HG02798 (cell line): ENCODE measurements at regions not wholly inside any gene's neighbourhood (a gene's known extent, or its start where the extent isn't known, plus 50 kb on each side); places are given as distances from the start of the nearest gene placed in this dataset.
"Not testable (repeated sequence)": the region's sequence is repeated elsewhere in the genome, so short reads cannot be mapped to it uniquely, and the experiment has no call there.

ENCODE experiments used
- ATAC-seq: cut with Tn5 transposase; IDR thresholded peaks from one replicate; pipeline ENCODE4 v1.9.1; 2021; ENCODE audit warnings: mild to moderate bottlenecking; ENCODE audit not compliant: unreplicated experiment, poor library complexity

DNA sequence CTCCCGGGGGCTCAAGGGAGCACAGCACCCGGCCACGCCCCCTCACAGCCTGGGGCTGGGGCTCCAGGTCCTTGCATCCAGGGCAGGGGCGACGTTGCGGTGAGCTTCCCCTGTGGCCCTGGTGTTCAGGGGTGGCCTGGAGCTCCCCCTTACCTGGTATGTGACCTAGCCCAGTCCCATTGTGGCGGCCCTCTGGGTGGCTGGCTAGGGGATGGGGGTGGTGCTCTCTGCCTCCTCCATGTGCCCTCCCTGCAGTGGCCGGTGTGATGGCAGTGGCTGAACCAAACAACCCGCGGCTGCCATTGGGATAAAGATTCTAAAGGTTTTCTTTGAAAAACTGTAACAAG, 288.3 kb downstream of the RDH14 start:
- no peak for ATAC-seq

DNA sequence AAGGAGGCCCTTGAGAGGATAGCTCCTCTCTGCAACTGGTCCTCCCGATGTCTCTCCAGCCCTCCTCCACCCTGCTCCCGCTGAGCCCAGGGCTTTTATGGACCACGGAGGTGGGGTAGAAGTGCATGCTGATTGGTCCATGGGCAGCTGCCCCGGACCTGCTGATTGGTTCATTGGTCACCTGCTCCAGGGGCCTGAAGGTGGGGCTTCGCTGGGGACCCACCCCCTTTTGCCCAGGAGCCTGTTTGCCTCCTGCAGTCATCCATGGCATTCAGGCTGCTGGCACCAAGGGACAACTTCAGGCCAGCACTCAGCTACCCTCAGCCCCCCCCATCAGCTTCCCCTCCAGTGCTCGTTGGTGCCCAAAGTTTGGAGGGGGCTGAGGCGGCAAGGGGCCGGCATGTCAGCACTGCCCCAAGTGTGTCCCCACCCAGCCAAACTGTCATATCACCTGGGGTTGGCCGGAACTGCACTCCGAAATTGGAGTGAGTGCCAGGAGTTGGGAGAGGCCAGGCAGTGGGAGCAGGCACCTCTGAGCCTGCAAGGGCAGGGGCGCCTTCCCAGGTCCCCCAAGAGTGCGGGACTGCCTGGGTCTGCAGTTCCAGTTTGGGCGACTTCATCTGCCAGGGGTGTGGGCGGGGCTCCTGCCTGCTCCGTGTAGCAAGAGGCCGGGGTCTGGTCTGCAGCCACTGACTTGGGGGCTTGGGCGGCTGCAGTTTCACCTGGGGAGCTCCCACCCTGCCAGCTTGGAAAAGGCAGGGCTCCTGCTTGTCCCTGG, 288.9 kb downstream of the RDH14 start:
- ATAC-seq: no peak

DNA sequence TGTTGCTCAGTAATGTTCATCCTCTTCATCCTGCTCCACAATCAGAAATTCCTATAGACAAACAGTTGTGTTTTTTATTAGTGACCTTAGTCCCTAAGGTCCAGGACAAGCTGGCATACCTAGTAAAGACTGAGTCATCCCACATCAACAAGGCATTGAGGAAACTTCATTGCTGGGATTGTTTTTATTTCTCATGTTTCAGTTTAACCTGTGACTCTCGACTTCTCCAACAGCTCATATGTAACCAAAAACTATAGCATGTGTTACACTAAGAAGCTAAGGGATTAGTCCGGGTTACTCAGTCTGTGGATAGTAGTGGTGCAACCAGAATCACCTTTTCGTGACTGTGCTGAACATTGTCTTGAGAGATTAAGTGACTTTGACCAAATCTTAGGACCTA, 292.1 kb downstream of the RDH14 start:
- no peak for ATAC-seq

GRCh38 chr2:18267501-18267900, 293.0 kb downstream of the RDH14 start:
- ATAC-seq: no peak

DNA sequence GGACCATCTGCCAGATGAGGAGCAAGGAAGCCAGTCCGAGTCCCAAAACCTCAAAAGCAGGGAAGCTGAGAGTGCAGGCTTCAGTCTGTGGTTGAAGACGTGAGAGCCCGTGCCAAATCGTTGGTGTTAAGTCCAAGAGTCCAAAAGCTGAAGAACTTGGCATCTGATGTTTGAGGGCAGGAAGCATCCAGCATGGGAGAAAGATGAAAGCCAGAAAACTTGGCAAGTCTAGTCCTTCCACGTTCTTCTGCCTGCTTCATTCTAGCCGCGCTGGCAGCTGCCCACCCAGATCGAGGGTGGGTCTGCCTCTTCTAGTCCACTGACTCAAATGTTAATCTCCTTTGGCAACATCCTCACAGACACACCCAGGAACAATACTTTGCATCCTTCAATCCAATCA, 293.8 kb downstream of the RDH14 start:
- not testable (repeated sequence) for ATAC-seq

- ATAC-seq: no peak
Measured at GRCh38 chr2:18265614-18266586, 294.6 kb downstream of the RDH14 start.

DNA sequence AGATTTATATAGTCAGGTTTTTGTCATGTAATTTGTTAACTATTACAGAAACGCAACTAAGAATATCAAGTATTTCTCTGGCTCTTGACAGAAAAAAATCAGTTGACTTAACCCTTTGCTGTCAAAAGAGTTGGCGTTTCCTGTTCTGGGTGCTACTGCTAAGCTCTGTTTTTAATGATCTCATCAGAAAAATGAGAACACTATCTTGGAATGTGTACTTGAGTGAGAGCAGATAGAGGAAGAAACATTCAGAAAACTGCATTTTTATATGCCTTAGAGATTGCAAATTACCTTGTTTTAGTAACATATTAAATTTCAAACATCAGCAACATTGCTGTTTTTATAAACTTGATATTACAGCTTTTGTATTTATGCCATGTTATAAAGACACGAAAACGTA, 297.9 kb downstream of the RDH14 start:
- no peak for ATAC-seq

- ATAC-seq: no peak
Measured at GRCh38 chr2:18253686-18254197, 306.7 kb downstream of the RDH14 start.

GRCh38 chr2:18251486-18251885, 309.0 kb downstream of the RDH14 start:
- ATAC-seq: no peak

DNA sequence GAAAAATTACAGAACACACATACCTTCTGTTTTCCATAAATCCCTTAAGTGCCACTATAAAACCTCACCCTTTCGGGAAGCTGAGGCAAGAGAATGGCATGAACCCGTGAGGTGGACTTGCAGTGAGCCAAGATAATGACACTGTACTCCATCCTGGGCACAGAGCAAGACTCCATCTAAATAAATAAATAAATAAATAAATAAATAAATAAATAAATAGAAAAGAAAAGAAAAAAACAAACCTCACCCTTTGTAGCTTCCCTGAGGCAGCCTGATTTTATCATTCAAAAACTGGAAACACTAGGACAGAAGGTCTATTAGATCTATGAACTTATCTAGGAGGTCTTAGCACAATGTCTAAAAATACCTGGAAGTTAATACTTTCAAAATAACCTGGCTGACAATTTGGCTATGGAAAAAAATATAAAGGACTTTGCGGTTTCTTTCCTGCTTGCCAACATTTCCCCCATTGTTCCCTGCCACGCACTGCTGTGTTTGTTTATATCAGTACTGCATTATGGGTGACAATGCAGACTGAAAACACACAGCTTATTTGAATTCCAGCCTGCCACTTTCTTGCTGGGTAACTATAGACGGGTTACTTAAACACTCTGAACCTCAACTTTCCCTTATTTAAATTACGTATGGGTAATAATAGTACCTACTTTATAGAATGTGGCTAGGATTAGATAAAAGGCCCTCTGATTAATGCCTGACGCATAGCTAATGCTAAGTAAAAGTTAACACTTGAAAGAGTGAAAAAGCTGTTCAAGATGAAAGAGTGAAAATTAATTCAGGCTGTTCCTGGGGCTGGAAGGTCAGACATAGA, 313.0 kb downstream of the RDH14 start:
- no peak for ATAC-seq

DNA sequence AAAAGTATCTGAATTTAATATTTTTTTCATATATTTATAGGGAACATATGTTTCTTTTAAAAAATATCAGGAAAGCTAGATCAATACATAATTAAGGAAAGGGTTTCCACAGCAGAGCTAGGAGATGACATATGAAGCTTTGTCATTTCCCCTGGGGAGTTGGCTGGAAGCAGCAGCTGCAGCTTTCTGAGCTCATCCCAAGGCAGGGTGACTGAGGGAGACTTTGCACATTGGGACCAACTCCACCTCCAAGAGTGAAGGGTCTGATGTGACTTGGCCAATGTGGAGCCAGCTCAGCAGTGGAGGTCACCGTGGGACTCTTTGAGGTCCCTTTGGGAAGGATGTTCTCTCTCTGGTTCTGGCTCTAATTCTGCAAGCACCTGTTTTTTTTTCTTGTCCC, 315.1 kb downstream of the RDH14 start:
- ATAC-seq: no peak

- ATAC-seq: no peak
Measured at GRCh38 chr2:18244845-18245244, 315.6 kb downstream of the RDH14 start.

- no peak for ATAC-seq
Measured at GRCh38 chr2:18243816-18244215, 316.6 kb downstream of the RDH14 start.

GRCh38 chr2:18242716-18243115, 317.7 kb downstream of the RDH14 start:
- ATAC-seq: no peak

DNA sequence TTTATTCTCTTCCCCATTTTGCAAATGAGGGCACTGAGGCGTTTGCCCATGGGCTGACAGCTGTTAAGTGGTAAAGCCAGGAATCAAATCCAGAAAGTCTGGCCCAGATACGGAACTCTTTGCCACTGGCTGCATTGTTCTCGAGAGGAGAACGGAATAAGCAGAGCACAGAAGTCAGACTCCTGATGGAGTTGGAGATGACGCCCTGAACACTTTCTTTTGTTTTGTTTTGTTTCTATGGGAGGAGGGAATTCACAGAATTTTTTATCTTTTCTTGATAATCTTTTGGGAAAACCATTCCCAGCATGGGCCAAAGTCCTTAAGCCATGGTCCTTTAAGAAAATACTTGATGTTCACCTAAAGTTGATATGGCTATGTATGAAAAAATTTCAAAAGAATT, 322.2 kb downstream of the RDH14 start:
- ATAC-seq: no peak

DNA sequence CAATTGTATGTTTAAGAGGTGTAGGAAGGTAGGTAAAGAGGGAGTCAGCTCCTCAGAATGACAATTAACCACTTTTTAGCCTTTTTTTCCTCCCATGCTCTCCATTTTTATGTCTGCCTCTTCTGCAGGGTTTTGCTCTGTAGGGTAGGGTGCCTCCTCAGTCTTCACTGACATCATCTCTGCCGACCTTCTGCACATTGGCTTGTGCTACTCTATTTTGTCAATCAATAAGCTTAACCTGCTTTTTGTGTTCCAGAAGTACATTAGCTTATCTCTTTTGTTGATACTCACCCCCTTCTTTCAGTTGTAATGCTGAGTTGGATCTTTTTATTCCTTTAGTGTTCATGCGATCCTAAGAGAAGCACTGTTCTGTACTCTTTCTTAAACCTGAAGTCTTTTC, 323.2 kb downstream of the RDH14 start:
- ATAC-seq: no peak

DNA sequence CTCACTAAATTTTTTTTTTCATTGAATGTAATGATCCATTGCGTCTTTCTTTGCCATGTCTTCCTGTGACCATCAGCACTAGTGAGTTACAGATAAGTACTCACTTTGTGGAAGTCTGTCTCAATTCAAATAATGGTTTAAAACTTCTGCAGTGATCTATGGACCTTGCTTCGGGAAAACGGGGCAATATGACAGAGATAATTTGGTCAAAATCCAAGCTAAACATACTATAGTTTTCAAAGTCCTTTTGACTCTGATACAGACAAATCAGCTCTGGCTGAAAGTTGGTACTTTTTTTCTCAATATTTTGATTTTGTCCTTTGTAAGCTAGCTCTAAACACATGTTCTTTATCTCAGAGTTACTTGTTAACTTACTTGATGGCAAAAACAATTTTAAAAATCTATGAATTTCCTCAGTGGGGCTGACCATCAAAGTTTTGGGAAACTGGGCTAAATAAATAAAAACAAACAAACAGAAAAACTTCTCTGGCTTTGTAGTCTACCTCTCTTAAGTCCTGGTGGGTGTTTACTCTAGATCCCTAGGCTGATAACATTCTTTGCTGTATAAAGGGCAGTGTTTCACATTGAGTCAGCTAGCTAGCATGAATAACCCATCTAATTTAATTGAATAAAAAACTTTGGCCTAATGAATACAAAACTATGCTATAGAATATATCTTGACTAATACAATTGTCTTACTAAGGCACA, 327.6 kb downstream of the RDH14 start:
- no peak for ATAC-seq

GRCh38 chr2:18230668-18231067, 329.8 kb downstream of the RDH14 start:
- ATAC-seq: no peak

DNA sequence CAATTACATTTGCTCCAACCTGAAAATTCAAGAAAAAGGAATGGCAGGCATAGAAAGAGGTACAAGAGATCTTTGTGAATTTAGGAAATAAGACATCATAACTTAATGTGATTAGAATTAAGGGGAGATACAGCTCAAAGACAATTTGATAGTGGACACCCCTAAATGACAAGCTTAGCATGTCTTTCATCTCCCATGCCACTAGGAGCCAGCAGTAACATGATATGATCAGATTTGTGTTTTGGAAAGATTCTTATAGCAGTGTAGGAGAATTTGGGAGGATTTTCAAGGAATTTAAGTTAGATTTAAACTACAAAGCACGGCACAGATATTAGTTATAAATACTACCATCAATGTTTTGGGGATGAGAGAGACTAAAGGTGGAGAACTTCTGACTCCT, 340.8 kb downstream of the RDH14 start:
- no peak for ATAC-seq
